Neuron (in vitro differentiated cells): ENCODE measurements at regions not wholly inside any gene's neighbourhood (a gene's known extent, or its start where the extent isn't known, plus 50 kb on each side); places are given as distances from the start of the nearest gene placed in this dataset.
A peak's percentile ranks its signal among the peaks of the same experiment; 100 is the strongest.

ENCODE experiments used
- H2AFZ ChIP-seq: one replicate; pipeline ENCODE4 v1.6.1; 2013; ENCODE audit warnings: low read depth, mild to moderate bottlenecking, inconsistent platforms, low read length, moderate library complexity
- H3K27me3 ChIP-seq: one replicate; pipeline ENCODE4 v1.6.1; 2013; ENCODE audit warnings: low read length; ENCODE audit not compliant: insufficient read depth
- H3K36me3 ChIP-seq: one replicate; pipeline ENCODE4 v1.6.1; 2013; ENCODE audit warnings: low read length; ENCODE audit not compliant: insufficient read depth
- H3K4me1 ChIP-seq: one replicate; pipeline ENCODE4 v1.6.1; 2013; ENCODE audit warnings: low read length; ENCODE audit not compliant: insufficient read depth
- H3K4me3 ChIP-seq: 2 replicates; pipeline ENCODE4 v1.5.1; 2013; ENCODE audit warnings: mild to moderate bottlenecking, low read length, moderate library complexity
- H3K9me3 ChIP-seq: one replicate; pipeline ENCODE4 v1.6.1; 2013; ENCODE audit warnings: low read length

- no peaks in the 10 kb centered on the region for H3K4me1 ChIP-seq
- H3K36me3 ChIP-seq: no peaks in the 10 kb centered on the region
- H3K9me3 ChIP-seq: no peaks in the 10 kb centered on the region
- H2AFZ ChIP-seq: no peak overlapping the region
- no peaks in the 10 kb centered on the region for H3K27me3 ChIP-seq
- H3K4me3 ChIP-seq: no peak overlapping the region
Measured at GRCh38 chr3:105923140-105923539, 54.3 kb upstream of the CBLB start.

DNA sequence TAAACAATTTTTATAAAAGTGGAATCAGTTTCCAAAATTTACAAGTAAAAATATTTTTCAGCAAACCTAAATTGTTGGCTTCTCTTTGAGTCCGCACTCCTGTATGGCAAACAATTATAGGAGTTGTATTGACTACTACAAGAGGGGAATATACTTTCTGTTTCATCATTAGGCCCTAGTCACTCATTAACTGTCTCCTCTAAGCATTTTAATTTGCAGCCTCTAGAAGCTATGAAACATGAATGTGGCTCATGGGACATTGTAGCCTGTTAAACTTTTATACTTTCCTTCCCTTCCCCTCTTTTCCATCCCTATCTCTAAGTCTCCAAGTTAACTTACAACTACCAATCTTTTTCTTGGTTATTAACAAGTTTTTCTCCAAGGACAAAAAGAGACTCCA, 58.9 kb upstream of the CBLB start:
- H3K4me1 ChIP-seq: peaks cover 11% of the 10 kb centered on the region
- H3K27me3 ChIP-seq: no peaks in the 10 kb centered on the region
- no peaks in the 10 kb centered on the region for H3K36me3 ChIP-seq
- no peak overlapping the region for H2AFZ ChIP-seq
- H3K9me3 ChIP-seq: no peaks in the 10 kb centered on the region
- H3K4me3 ChIP-seq: no peak overlapping the region

DNA sequence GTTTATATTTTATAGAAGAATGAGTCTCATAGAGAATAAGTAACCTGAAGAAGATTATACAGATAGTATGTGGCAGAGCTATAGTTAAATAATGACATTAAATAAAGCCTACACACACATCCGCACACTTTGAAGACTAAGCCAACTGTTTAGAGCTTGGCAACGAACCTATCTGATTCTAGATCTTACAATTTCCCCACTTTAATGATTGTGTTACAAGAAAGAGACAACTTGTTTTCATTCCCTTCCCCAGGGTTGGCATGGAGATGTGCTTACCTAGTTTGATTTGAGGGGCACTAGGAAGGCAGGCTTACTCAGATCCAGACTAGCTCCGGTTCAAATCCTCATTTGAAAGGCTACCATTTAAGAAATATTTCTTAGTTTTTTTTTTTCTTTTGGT, 61.9 kb upstream of the CBLB start:
- peaks cover 11% of the 10 kb centered on the region for H3K4me1 ChIP-seq
- H3K36me3 ChIP-seq: no peaks in the 10 kb centered on the region
- H3K4me3 ChIP-seq: no peak overlapping the region

GRCh38 chr3:105931500-105931899, 62.7 kb upstream of the CBLB start:
- Histone ChIP-seq H3K36me3 (no peaks in the 10 kb centered on the region), H3K9me3 (no peaks in the 10 kb centered on the region), H2AFZ (no peak overlapping the region), H3K4me1 (peaks cover 11% of the 10 kb centered on the region), H3K4me3 (no peak overlapping the region), H3K27me3 (no peaks in the 10 kb centered on the region)

More for the DNA sequence above, 61.9 kb upstream of the CBLB start:
- no peak overlapping the region for H2AFZ ChIP-seq
- H3K9me3 ChIP-seq: no peaks in the 10 kb centered on the region
- H3K27me3 ChIP-seq: no peaks in the 10 kb centered on the region

DNA sequence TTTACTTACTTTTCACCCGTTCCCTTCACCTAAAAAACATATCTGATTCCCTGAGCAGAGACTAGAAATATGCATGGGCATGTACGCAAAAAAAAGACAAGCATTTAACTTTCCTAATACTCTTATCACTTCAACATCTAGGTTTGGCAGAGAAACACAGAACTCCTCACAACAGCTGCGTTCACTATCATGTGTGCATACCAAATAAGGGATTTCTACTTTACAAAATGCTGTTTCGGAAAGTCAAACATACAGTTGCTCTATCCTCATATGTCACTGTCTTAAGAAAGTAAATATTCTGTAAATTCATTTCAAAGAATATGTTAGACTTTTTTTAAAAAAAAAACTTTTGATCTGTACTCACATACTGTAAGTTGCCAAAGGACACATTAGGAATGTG, 65.1 kb upstream of the CBLB start:
- H3K4me1 ChIP-seq: peaks cover 11% of the 10 kb centered on the region

DNA sequence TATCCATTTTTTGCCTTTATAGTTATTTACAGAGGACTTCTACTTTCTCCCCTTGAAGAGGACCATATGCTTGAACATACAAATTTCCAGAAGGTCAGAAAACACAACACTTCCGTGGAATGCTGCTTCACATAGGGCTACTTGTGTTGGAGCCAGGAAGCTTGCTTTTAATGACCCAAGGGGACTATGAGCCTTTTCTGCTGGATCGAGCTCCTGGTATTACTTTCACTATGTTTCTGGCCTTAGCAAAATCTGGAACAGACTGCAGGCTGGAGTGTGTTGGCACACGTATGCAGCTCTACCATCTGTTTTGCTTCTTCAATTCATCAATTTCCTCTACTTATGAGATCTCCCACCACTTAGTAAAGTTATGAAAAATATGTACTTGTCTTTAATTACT, 69.3 kb upstream of the CBLB start:
- Histone ChIP-seq H3K36me3 (no peaks in the 10 kb centered on the region), H2AFZ (no peak overlapping the region), H3K4me3 (no peak overlapping the region)

More for the DNA sequence above, 65.1 kb upstream of the CBLB start:
- no peak overlapping the region for H2AFZ ChIP-seq
- no peak overlapping the region for H3K4me3 ChIP-seq
- H3K36me3 ChIP-seq: no peaks in the 10 kb centered on the region
- no peaks in the 10 kb centered on the region for H3K27me3 ChIP-seq
- H3K9me3 ChIP-seq: no peaks in the 10 kb centered on the region

GRCh38 chr3:105938806-105939205, 70.0 kb upstream of the CBLB start:
- Histone ChIP-seq H3K4me3 (no peak overlapping the region), H3K36me3 (no peaks in the 10 kb centered on the region), H3K4me1 (no peaks in the 10 kb centered on the region), H3K9me3 (no peaks in the 10 kb centered on the region), H2AFZ (no peak overlapping the region), H3K27me3 (no peaks in the 10 kb centered on the region)

More for the DNA sequence above, 69.3 kb upstream of the CBLB start:
- Histone ChIP-seq H3K27me3 (no peaks in the 10 kb centered on the region), H3K9me3 (no peaks in the 10 kb centered on the region), H3K4me1 (no peaks in the 10 kb centered on the region)

DNA sequence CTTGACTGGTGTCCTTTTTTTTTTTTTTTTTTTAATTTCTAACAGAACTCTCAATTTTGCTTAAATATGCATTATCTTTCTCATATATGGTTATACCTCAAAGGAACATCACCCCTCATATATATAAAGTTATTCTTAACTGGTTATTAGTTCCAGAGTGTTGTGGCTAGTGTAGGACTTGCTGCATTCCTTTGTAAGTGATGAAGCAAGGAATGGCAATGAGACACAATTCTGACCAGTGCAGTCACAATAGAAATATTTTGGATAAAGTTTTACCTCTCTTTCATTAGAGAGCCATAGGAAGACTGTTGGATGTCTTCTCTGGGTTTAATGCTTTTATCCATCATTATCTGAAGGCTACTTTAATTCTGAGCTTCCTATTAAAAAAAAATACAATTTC, 75.5 kb upstream of the CBLB start:
- no peaks in the 10 kb centered on the region for H3K27me3 ChIP-seq
- H3K4me3 ChIP-seq: no peak overlapping the region
- no peaks in the 10 kb centered on the region for H3K4me1 ChIP-seq
- no peak overlapping the region for H2AFZ ChIP-seq
- H3K9me3 ChIP-seq: no peaks in the 10 kb centered on the region
- no peaks in the 10 kb centered on the region for H3K36me3 ChIP-seq

DNA sequence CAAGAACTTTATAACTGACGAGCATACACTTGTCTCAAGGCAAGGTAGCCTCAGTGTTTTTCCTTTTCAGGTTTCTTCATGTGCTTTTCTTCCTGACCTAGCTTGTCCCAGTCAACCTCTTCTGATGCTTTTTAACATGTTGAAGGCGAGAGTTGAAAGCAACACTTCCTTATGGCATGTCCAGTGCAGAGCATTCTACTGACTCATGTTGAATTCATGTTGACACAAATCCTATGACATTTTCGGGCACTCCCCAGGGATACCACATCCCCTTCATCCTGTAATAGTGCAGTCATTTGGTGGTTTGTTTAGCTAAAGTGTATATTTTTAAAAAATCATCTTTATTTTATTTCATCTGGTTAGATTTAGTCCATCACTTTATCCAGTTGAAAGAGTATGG, 75.9 kb upstream of the CBLB start:
- H3K27me3 ChIP-seq: no peaks in the 10 kb centered on the region
- no peak overlapping the region for H2AFZ ChIP-seq
- H3K36me3 ChIP-seq: no peaks in the 10 kb centered on the region
- no peaks in the 10 kb centered on the region for H3K9me3 ChIP-seq
- H3K4me3 ChIP-seq: no peak overlapping the region
- no peaks in the 10 kb centered on the region for H3K4me1 ChIP-seq

DNA sequence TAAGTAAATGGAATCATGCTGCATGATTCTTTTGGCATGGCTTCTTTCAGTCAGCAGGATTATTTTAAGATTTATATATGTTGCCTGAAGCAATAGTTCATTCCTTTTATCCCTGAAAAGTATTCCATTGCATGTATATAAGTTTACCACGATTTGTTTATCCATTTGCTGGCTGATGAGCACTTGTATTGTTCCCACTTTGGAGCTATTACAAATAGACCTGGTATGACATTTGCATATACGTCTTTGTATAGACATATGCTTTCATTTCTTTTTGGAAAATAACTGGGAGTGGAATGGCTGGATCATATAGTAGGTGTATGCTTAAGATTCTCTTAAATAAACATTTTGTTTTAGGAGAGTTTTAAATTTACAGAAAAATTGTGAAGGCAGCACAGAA, 79.3 kb upstream of the CBLB start:
- Histone ChIP-seq H3K36me3 (no peaks in the 10 kb centered on the region), H3K9me3 (no peaks in the 10 kb centered on the region), H3K27me3 (no peaks in the 10 kb centered on the region), H3K4me1 (no peaks in the 10 kb centered on the region), H3K4me3 (no peak overlapping the region), H2AFZ (no peak overlapping the region)

GRCh38 chr3:105950881-105951600, 82.2 kb upstream of the CBLB start:
- Histone ChIP-seq H3K27me3 (no peaks in the 10 kb centered on the region), H3K4me1 (no peaks in the 10 kb centered on the region)

GRCh38 chr3:105953831-105954230, 85.0 kb upstream of the CBLB start:
- H2AFZ ChIP-seq: no peak overlapping the region
- H3K36me3 ChIP-seq: no peaks in the 10 kb centered on the region
- no peaks in the 10 kb centered on the region for H3K27me3 ChIP-seq
- H3K4me3 ChIP-seq: no peak overlapping the region
- H3K4me1 ChIP-seq: no peaks in the 10 kb centered on the region
- no peaks in the 10 kb centered on the region for H3K9me3 ChIP-seq

More at GRCh38 chr3:105950881-105951600, 82.2 kb upstream of the CBLB start:
- no peaks in the 10 kb centered on the region for H3K36me3 ChIP-seq
- H3K9me3 ChIP-seq: no peaks in the 10 kb centered on the region
- H2AFZ ChIP-seq: no peak overlapping the region
- no peak overlapping the region for H3K4me3 ChIP-seq

GRCh38 chr3:105956306-105956705, 87.5 kb upstream of the CBLB start:
- Histone ChIP-seq H3K36me3 (no peaks in the 10 kb centered on the region), H3K4me3 (no peak overlapping the region), H3K9me3 (no peaks in the 10 kb centered on the region), H3K27me3 (no peaks in the 10 kb centered on the region), H3K4me1 (no peaks in the 10 kb centered on the region), H2AFZ (no peak overlapping the region)

DNA sequence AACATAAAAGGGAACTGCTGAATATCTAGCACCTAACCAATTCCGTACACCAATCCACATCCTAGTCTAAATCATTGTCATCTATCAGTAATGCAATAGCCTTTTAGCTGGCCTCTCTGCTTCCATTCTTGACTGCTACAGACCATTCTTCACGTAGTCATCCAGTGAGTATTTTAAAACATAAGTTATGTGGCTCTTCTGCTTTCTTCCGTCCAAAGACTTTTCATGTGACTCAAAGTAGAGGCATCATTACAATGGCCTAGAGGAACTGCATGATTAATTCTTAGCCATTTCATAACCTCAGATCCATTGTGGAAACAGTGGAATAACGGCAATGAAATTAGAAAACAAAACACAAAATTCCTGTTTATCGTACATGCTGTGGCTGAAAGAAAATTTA, 88.9 kb upstream of the CBLB start:
- Histone ChIP-seq H3K4me3 (no peak overlapping the region), H2AFZ (peak overlapping the region; percentile 60), H3K9me3 (no peaks in the 10 kb centered on the region), H3K36me3 (no peaks in the 10 kb centered on the region), H3K27me3 (no peaks in the 10 kb centered on the region), H3K4me1 (no peaks in the 10 kb centered on the region)
